ENCODE measurements at regions not wholly inside any gene's neighbourhood (a gene's known extent, or its start where the extent isn't known, plus 50 kb on each side); places are given as distances from the start of the nearest gene placed in this dataset.
A peak's percentile ranks its signal among the peaks of the same experiment; 100 is the strongest.

DNA sequence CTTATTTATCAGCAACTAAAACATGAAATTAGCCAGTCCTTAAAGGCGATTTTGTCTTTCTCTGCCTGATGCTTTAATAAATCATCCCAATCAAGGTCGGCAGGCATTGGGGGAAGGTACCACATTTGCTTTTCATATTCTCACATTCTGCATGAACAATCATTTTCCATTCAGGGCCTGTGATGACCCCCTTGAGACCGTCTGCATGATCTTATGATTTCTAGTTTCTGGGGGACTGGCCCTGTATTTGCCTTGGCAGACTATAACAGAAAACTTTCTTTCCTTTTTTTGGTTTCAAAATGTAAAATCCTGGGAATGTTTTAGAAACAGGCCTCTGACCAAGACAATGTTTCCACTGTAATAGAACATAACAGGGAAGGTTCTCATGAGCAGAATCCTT is 296.8 kb downstream of the IDS start:
- intact Hi-C loops (cut with micrococcal nuclease; ENCODE audit: unreplicated experiment) (loop anchor here (10.0 kb wide), 2 partner anchors 594 to 676 kb away; partner anchors contain the start of gene MAGEA8), in situ Hi-C loops (cut with MboI) (no loop called here)
- Histone ChIP-seq H3K9ac (ENCODE audit: control insufficient read depth, insufficient read depth, low read length) (no peak overlapping the region), H3K27ac (ENCODE audit: control insufficient read depth, insufficient read depth) (peak overlapping the region; percentile 8; the same call in 1 of the 2 replicates), H3K9me3 (replicated peaks; ENCODE audit: control insufficient read depth, insufficient read depth, low read length) (no peaks in the 10 kb centered on the region; the same call in 2 of the 3 replicates), H3K4me2 (ENCODE audit: control insufficient read depth, insufficient read depth) (no peak overlapping the region), H3K36me3 (ENCODE audit: control insufficient read depth in 2 of 2, insufficient read depth in 2 of 2, low read length in 1 of 2) (no peaks in the 10 kb centered on the region), H3K27me3 (replicated peaks in 1 of 2; ENCODE audit: control insufficient read depth in 2 of 2, insufficient read depth in 2 of 2, low read length in 1 of 2) (no peaks in the 10 kb centered on the region), H3K4me3 (no peak overlapping the region), H4K20me1 (ENCODE audit: control insufficient read depth, insufficient read depth) (no peaks in the 10 kb centered on the region), H3K4me1 (ENCODE audit: control insufficient read depth, insufficient read depth, low read length) (no peaks in the 10 kb centered on the region), H2AFZ (ENCODE audit: control insufficient read depth, low read depth, low read length) (no peak overlapping the region), H3K79me2 (ENCODE audit: control insufficient read depth, insufficient read depth, low read length) (peaks cover 2% of the 10 kb centered on the region; the same call in 1 of the 2 replicates)
- CTCF ChIA-PET = interaction anchor here (1.7 to 4.5 kb wide), 2 partner anchors 78 to 87 kb away, joined by 4 to 19 read pairs; no protein-coding TSS in a partner anchor
- RAD21 ChIA-PET (ENCODE audit: unreplicated experiment) = interaction anchor here (1.1 to 6.7 kb wide), 8 partner anchors 9 to 202 kb away, joined by 3 to 47 read pairs (median 10); no protein-coding TSS in a partner anchor
- TF ChIP-seq MEF2B (IDR thresholded peaks at IDR 0.05; ENCODE audit: partially characterized antibody, poor library complexity, severe bottlenecking) = peak; percentile 73
- no peak for TF ChIP-seq ZNF217 (IDR thresholded peaks at IDR 0.05)
- TF ChIP-seq, protein P1, sequence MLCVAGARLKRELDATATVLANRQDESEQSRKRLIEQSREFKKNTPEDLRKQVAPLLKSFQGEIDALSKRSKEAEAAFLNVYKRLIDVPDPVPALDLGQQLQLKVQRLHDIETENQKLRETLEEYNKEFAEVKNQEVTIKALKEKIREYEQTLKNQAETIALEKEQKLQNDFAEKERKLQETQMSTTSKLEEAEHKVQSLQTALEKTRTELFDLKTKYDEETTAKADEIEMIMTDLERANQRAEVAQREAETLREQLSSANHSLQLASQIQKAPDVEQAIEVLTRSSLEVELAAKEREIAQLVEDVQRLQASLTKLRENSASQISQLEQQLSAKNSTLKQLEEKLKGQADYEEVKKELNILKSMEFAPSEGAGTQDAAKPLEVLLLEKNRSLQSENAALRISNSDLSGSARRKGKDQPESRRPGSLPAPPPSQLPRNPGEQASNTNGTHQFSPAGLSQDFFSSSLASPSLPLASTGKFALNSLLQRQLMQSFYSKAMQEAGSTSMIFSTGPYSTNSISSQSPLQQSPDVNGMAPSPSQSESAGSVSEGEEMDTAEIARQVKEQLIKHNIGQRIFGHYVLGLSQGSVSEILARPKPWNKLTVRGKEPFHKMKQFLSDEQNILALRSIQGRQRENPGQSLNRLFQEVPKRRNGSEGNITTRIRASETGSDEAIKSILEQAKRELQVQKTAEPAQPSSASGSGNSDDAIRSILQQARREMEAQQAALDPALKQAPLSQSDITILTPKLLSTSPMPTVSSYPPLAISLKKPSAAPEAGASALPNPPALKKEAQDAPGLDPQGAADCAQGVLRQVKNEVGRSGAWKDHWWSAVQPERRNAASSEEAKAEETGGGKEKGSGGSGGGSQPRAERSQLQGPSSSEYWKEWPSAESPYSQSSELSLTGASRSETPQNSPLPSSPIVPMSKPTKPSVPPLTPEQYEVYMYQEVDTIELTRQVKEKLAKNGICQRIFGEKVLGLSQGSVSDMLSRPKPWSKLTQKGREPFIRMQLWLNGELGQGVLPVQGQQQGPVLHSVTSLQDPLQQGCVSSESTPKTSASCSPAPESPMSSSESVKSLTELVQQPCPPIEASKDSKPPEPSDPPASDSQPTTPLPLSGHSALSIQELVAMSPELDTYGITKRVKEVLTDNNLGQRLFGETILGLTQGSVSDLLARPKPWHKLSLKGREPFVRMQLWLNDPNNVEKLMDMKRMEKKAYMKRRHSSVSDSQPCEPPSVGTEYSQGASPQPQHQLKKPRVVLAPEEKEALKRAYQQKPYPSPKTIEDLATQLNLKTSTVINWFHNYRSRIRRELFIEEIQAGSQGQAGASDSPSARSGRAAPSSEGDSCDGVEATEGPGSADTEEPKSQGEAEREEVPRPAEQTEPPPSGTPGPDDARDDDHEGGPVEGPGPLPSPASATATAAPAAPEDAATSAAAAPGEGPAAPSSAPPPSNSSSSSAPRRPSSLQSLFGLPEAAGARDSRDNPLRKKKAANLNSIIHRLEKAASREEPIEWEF (IDR thresholded peaks at IDR 0.05; ENCODE audit: insufficient replicate concordance, low read depth, low read length) = peak; percentile 56
- no peak for TF ChIP-seq BACH1 (IDR thresholded peaks at IDR 0.05; ENCODE audit: borderline replicate concordance)
- peak; percentile 22; the same call in 2 of the 3 replicates for ATAC-seq
- SMC1A ChIA-PET (ENCODE audit: uncharacterized antibody, unreplicated experiment) = interaction anchor here (0.9 to 8.0 kb wide), 9 partner anchors 9 to 79 kb away, joined by 3 to 77 read pairs (median 25); no protein-coding TSS in a partner anchor
- no peak for DNase-seq (ENCODE audit: low read depth, low spot score)
- no peak for FAIRE-seq
- 9% methylated on average over 3 of the region's 3 CpGs for WGBS (ENCODE audit: insufficient coverage, insufficient replicate concordance, low lambda C conversion rate, missing lambda C conversion rate)
- POLR2A ChIA-PET = interaction anchor here (0.9 to 2.0 kb wide), 3 partner anchors 56 to 293 kb away, joined by 3 to 6 read pairs (median 3); no protein-coding TSS in a partner anchor
- no TSS peak for BruUV-seq (replicated peaks)

Data from GM12878 (cell line).